HCT116 (cell line): ENCODE measurements at regions not wholly inside any gene's neighbourhood (a gene's known extent, or its start where the extent isn't known, plus 50 kb on each side); places are given as distances from the start of the nearest gene placed in this dataset.

Experiments used
- ATAC-seq: fragments of 200-7000 bp; cut with Tn5 transposase; 2 replicates; pipeline ENCODE4 v1.9.1; 2020; ENCODE audit warnings: mild to moderate bottlenecking, moderate library complexity
- BruUV-seq: library from RNA; stranded (reverse); fragments of 400-500 nt; replicated peaks from 2 replicates; lab custom pipeline; 2021; lab: Mats Ljungman, UMichigan
- CTCF ChIA-PET: fragments of 300-600 bp; sonication (Branson Sonifier 250); formaldehyde crosslinking; loops from one replicate; lab custom pipeline; 2021; ENCODE audit warnings: antibody characterized with exemption; lab: Charles Lee
- POLR2A ChIA-PET: fragments of 300-600, 350-600 bp; sonication (Branson Sonifier 250); formaldehyde crosslinking; loops from one replicate; lab custom pipeline; 2021; ENCODE audit warnings: antibody characterized with exemption; lab: Charles Lee
- RAD21 ChIA-PET, 2 experiments: fragments of 300-600 bp; sonication (Branson Sonifier 250); formaldehyde crosslinking; loops; one replicate each; lab custom pipeline; 2023; ENCODE audit warnings: low total read pairs in 2 of 2; ENCODE audit not compliant: uncharacterized antibody in 2 of 2, unreplicated experiment in 2 of 2, low non-redundant PET in 1 of 2; lab: Charles Lee
- DNase-seq: peaks from one replicate; pipeline ENCODE4 v3.0.0-alpha.2; 2010; ENCODE audit warnings: low read depth, low spot score
- H2AFZ ChIP-seq: fragments of 200-600 bp; shearing (Covaris generic), sonication (generic); 2 replicates; pipeline ENCODE4 v1.6.1; 2017; ENCODE audit warnings: low read depth, mixed run types, mixed read lengths, antibody characterized with exemption, low read length; ENCODE audit not compliant: poor library complexity, severe bottlenecking
- H3K27ac ChIP-seq: 2 replicates; pipeline ENCODE4 v1.5.1; 2012; ENCODE audit warnings: low read depth, low read length
- H3K27me3 ChIP-seq: fragments of 200-600 bp; sonication (generic); 2 replicates; pipeline ENCODE4 v1.6.1; 2016; ENCODE audit warnings: mixed run types, low read length, mixed read lengths; ENCODE audit not compliant: insufficient read depth
- H3K36me3 ChIP-seq, 2 experiments: fragments of 200-500 bp in 1 of 2; fragments of 200-600 bp in 1 of 2; sonication (Bioruptor generic) in 1 of 2; sonication (generic) in 1 of 2; 2 replicates each; pipeline versions ENCODE4 v1.5.1 to v1.6.1; 2014 to 2016; ENCODE audit warnings: low read length in 2 of 2, inconsistent platforms in 1 of 2, mixed read lengths in 1 of 2, mixed run types in 1 of 2; ENCODE audit not compliant: insufficient read depth in 2 of 2, control insufficient read depth in 1 of 2
- H3K4me1 ChIP-seq, 2 experiments: fragments of 200-600 bp in 1 of 2; sonication (generic) in 1 of 2; 2 replicates each; pipeline versions ENCODE4 v1.5.1 to v1.6.1; 2012 to 2017; ENCODE audit warnings: low read length in 2 of 2, inconsistent platforms in 1 of 2, mild to moderate bottlenecking in 1 of 2, mixed read lengths in 1 of 2, mixed run types in 1 of 2, moderate library complexity in 1 of 2; ENCODE audit not compliant: insufficient read depth in 2 of 2, control insufficient read depth in 1 of 2
- H3K4me2 ChIP-seq: fragments of 200-600 bp; sonication (generic); 2 replicates; pipeline ENCODE4 v1.6.1; 2017; ENCODE audit warnings: mixed run types, low read length, mixed read lengths
- H3K4me3 ChIP-seq, 2 experiments: fragments of 200-600 bp in 1 of 2; sonication (generic) in 1 of 2; replicated peaks in 1 of 2; 2 replicates each; pipeline ENCODE4 v1.5.1; 2011 to 2016; ENCODE audit warnings: low read length in 2 of 2, control low read depth in 1 of 2, low read depth in 1 of 2, mild to moderate bottlenecking in 1 of 2, mixed read lengths in 1 of 2, mixed run types in 1 of 2
- H3K79me2 ChIP-seq: fragments of 200-600 bp; sonication (generic); 2 replicates; pipeline ENCODE4 v1.6.1; 2017; ENCODE audit warnings: mild to moderate bottlenecking, mixed run types, low read length, moderate library complexity, mixed read lengths; ENCODE audit not compliant: insufficient read depth
- H3K9ac ChIP-seq: fragments of 200-600 bp; sonication (generic); 2 replicates; pipeline ENCODE4 v1.6.1; 2016; ENCODE audit warnings: low read length, mixed read lengths
- H3K9me2 ChIP-seq: fragments of 200-600 bp; sonication (generic), shearing (Covaris generic); 2 replicates; pipeline ENCODE4 v1.6.1; 2017; ENCODE audit warnings: mixed run types, mild to moderate bottlenecking, moderate library complexity; ENCODE audit not compliant: insufficient read depth
- H3K9me3 ChIP-seq, 2 experiments: fragments of 200-500 bp in 1 of 2; fragments of 200-600 bp in 1 of 2; sonication (Bioruptor generic) in 1 of 2; sonication (generic) in 1 of 2; 2 replicates each; pipeline ENCODE4 v1.6.1; 2014 to 2017; ENCODE audit warnings: low read length in 2 of 2, mixed read lengths in 2 of 2, inconsistent platforms in 1 of 2, low read depth in 1 of 2, mild to moderate bottlenecking in 1 of 2, mixed run types in 1 of 2, moderate library complexity in 1 of 2; ENCODE audit not compliant: control insufficient read depth in 1 of 2, insufficient read depth in 1 of 2
- H4K20me1 ChIP-seq: fragments of 200-600 bp; sonication (generic), shearing (Covaris generic); 2 replicates; pipeline ENCODE4 v1.6.1; 2017; ENCODE audit warnings: mixed run types, mild to moderate bottlenecking, moderate library complexity; ENCODE audit not compliant: insufficient read depth
- ATF3 ChIP-seq: IDR thresholded peaks from 2 replicates; pipeline ENCODE4 v1.6.1; 2012
- CBX3 ChIP-seq: IDR thresholded peaks from 2 replicates; pipeline ENCODE4 v1.6.1; 2012; ENCODE audit warnings: low read depth
- CTCF ChIP-seq, 3 experiments: fragments of 200-600 bp in 1 of 3; sonication (generic) in 1 of 3; IDR thresholded peaks in 2 of 3; conservative IDR thresholded peaks in 1 of 3; 2 replicates each; pipeline ENCODE4 v1.5.1; 2012 to 2017; ENCODE audit warnings: low read depth in 2 of 3, low read length in 2 of 3, antibody characterized with exemption in 1 of 3, borderline replicate concordance in 1 of 3, control low read depth in 1 of 3, mild to moderate bottlenecking in 1 of 3, mixed read lengths in 1 of 3, mixed run types in 1 of 3, moderate library complexity in 1 of 3; ENCODE audit not compliant: insufficient read depth in 1 of 3
- EGR1 ChIP-seq: IDR thresholded peaks from 2 replicates; pipeline ENCODE4 v1.6.1; 2012; ENCODE audit warnings: low read depth
- EZH2 ChIP-seq: fragments of 200-600 bp; sonication (generic); IDR thresholded peaks from 2 replicates; pipeline ENCODE4 v1.6.1; 2017; ENCODE audit warnings: antibody characterized with exemption, mixed run types
- MAX ChIP-seq: IDR thresholded peaks from 2 replicates; pipeline ENCODE4 v1.6.1; 2012
- SIN3A ChIP-seq: IDR thresholded peaks from 2 replicates; pipeline ENCODE4 v1.6.1; 2012; ENCODE audit warnings: low read depth
- TCF7L2 ChIP-seq: IDR thresholded peaks from 2 replicates; pipeline ENCODE4 v1.7.0; 2011; ENCODE audit warnings: borderline replicate concordance, inconsistent platforms; ENCODE audit not compliant: insufficient read depth, insufficient read length; ENCODE audit errors: extremely low read depth
- YY1 ChIP-seq: IDR thresholded peaks from 2 replicates; pipeline ENCODE4 v1.6.1; 2011; ENCODE audit warnings: low read length, low read depth, moderate library complexity, mild to moderate bottlenecking; ENCODE audit not compliant: insufficient replicate concordance; ENCODE audit errors: extremely low read depth
- ZFX ChIP-seq: fragments of 450-650 bp; IDR thresholded peaks from 2 replicates; pipeline ENCODE4 v1.6.1; 2017
- ZNF274 ChIP-seq: fragments of 200-500 bp; sonication (Bioruptor generic); IDR thresholded peaks from 2 replicates; pipeline ENCODE4 v1.6.1; 2014; ENCODE audit warnings: mild to moderate bottlenecking, low read depth, low read length, inconsistent platforms
- intact Hi-C: fragments of 100-400 bp; cut with micrococcal nuclease; formaldehyde crosslinking; loops from 2 replicates; pipeline ENCODE4 v1.10.0; 2022
- TF ChIP-seq, protein P1 (sequence below): IDR thresholded peaks from 2 replicates; pipeline ENCODE4 v1.6.1; 2011; ENCODE audit warnings: mild to moderate bottlenecking, low read length, moderate library complexity; ENCODE audit not compliant: insufficient replicate concordance; ENCODE audit errors: extremely low read depth

DNA sequence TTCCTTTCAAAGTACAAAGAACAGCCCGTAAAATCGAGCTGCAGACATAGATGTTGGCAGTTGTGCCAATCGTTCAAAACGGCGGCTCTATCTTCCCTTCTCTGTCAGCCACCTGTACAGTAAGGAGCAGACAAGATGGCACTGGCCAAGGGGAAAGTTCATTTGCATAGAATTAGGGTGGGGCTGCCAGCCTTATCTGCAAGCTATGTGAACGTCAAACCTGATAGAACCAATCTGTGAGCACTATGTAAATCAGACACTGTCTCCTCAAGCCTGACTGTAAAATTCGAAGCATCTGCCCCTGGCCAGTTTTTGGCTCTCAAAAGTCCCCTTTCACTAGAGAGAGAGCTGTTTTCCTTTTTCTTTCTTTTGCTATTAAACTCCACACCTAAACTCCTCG lies 374.5 kb downstream of the EPM2A start:
- Histone ChIP-seq H3K4me1 (no peaks in the 10 kb centered on the region), H3K9ac (no peak overlapping the region), H3K27ac (no peak overlapping the region), H3K9me3 (no peaks in the 10 kb centered on the region), H4K20me1 (no peaks in the 10 kb centered on the region), H3K36me3 (no peaks in the 10 kb centered on the region), H2AFZ (no peak overlapping the region), H3K4me3 (no peak overlapping the region), H3K4me2 (no peak overlapping the region), H3K27me3 (no peaks in the 10 kb centered on the region), H3K79me2 (no peaks in the 10 kb centered on the region), H3K9me2 (no peaks in the 10 kb centered on the region)
- POLR2A ChIA-PET: no interaction called here
- intact Hi-C loops: no loop called here
- CTCF ChIA-PET: no interaction called here
- RAD21 ChIA-PET: no interaction called here
- no peak for DNase-seq
- TF ChIP-seq EZH2: no peak
- TF ChIP-seq, protein P1, sequence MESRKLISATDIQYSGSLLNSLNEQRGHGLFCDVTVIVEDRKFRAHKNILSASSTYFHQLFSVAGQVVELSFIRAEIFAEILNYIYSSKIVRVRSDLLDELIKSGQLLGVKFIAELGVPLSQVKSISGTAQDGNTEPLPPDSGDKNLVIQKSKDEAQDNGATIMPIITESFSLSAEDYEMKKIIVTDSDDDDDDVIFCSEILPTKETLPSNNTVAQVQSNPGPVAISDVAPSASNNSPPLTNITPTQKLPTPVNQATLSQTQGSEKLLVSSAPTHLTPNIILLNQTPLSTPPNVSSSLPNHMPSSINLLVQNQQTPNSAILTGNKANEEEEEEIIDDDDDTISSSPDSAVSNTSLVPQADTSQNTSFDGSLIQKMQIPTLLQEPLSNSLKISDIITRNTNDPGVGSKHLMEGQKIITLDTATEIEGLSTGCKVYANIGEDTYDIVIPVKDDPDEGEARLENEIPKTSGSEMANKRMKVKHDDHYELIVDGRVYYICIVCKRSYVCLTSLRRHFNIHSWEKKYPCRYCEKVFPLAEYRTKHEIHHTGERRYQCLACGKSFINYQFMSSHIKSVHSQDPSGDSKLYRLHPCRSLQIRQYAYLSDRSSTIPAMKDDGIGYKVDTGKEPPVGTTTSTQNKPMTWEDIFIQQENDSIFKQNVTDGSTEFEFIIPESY: no peak
- no peak for TF ChIP-seq TCF7L2
- no peak for TF ChIP-seq ZFX
- no peak for TF ChIP-seq CTCF (IDR thresholded peaks at IDR 0.05 in 2 of 3, conservative IDR thresholded peaks at IDR 0.05 in 1 of 3; ENCODE audit: borderline replicate concordance in 1 of 3, insufficient read depth in 1 of 3, low read depth in 2 of 3, low read length in 2 of 3)
- no peak for TF ChIP-seq EGR1
- TF ChIP-seq YY1: no peak
- no peak for TF ChIP-seq ATF3
- no peak for TF ChIP-seq SIN3A
- TF ChIP-seq ZNF274: no peak
- no peak for TF ChIP-seq MAX
- TF ChIP-seq CBX3: no peak
- no TSS peak for BruUV-seq
- no peak for ATAC-seq
